Skin of body (tissue), 1 donor: ENCODE measurements at regions not wholly inside any gene's neighbourhood (a gene's known extent, or its start where the extent isn't known, plus 50 kb on each side); places are given as distances from the start of the nearest gene placed in this dataset.
"Not testable (repeated sequence)": the region's sequence is repeated elsewhere in the genome, so short reads cannot be mapped to it uniquely, and the experiment has no call there.

ENCODE experiments used
- DNase-seq: peaks from one replicate; lab custom pipeline; 2025; lab: John Stamatoyannopoulos, UW

- no peak for DNase-seq
Observed at GRCh38 chr16:6732166-6732565, 600.5 kb upstream of the RBFOX1 start.

GRCh38 chr16:6728381-6728780 is 604.3 kb upstream of the RBFOX1 start:
- DNase-seq = no peak

- DNase-seq = no peak
Observed at GRCh38 chr16:6726621-6727020, 606.0 kb upstream of the RBFOX1 start.

- no peak for DNase-seq
Observed at GRCh38 chr16:6725634-6726331, 606.9 kb upstream of the RBFOX1 start.

GRCh38 chr16:6725206-6725605 is 607.4 kb upstream of the RBFOX1 start:
- not testable (repeated sequence) for DNase-seq

GRCh38 chr16:6722786-6723185 is 609.9 kb upstream of the RBFOX1 start:
- DNase-seq = no peak

GRCh38 chr16:6714510-6714909 is 618.1 kb upstream of the RBFOX1 start:
- DNase-seq = no peak

- no peak for DNase-seq
Observed at GRCh38 chr16:6709736-6710135, 622.9 kb upstream of the RBFOX1 start.

- no peak for DNase-seq
Observed at GRCh38 chr16:6708576-6709215, 623.9 kb upstream of the RBFOX1 start.

- no peak for DNase-seq
Observed at GRCh38 chr16:6704306-6704930, 628.2 kb upstream of the RBFOX1 start.

- DNase-seq = no peak
Observed at GRCh38 chr16:6701096-6701495, 631.5 kb upstream of the RBFOX1 start.

- no peak for DNase-seq
Observed at GRCh38 chr16:6698548-6698947, 634.1 kb upstream of the RBFOX1 start.

GRCh38 chr16:6695666-6696065 is 637.0 kb upstream of the RBFOX1 start:
- DNase-seq = no peak

GRCh38 chr16:6694636-6695035 is 638.0 kb upstream of the RBFOX1 start:
- no peak for DNase-seq

- not testable (repeated sequence) for DNase-seq
Observed at GRCh38 chr16:6693418-6693817, 639.2 kb upstream of the RBFOX1 start.

- DNase-seq = no peak
Observed at GRCh38 chr16:6692874-6693273, 639.8 kb upstream of the RBFOX1 start.

GRCh38 chr16:6690741-6691140 is 641.9 kb upstream of the RBFOX1 start:
- no peak for DNase-seq

GRCh38 chr16:6689643-6690042 is 643.0 kb upstream of the RBFOX1 start:
- DNase-seq = no peak

- no peak for DNase-seq
Observed at GRCh38 chr16:6687593-6687992, 645.1 kb upstream of the RBFOX1 start.

- no peak for DNase-seq
Observed at GRCh38 chr16:6684076-6684673, 648.5 kb upstream of the RBFOX1 start.

GRCh38 chr16:6682142-6682811 is 650.4 kb upstream of the RBFOX1 start:
- DNase-seq = no peak

GRCh38 chr16:6678586-6678985 is 654.1 kb upstream of the RBFOX1 start:
- DNase-seq = no peak
